Right atrium auricular region (tissue), 2 donors: ENCODE measurements at regions not wholly inside any gene's neighbourhood (a gene's known extent, or its start where the extent isn't known, plus 50 kb on each side); places are given as distances from the start of the nearest gene placed in this dataset.

Experiments
- DNase-seq: peaks from one replicate; pipeline ENCODE4 v3.0.0-alpha.2; 2019; ENCODE audit warnings: low spot score
- H3K27ac ChIP-seq, 2 donors: fragments of 200-600 bp; sonication (generic); 1 replicate in 1 of 2; 2 replicates in 1 of 2; pipeline ENCODE4 v1.5.1; 2016 to 2019
- H3K27me3 ChIP-seq, 2 donors: fragments of 200-600 bp; sonication (generic); one replicate each; pipeline versions ENCODE4 v1.5.1 to v1.6.0; 2017 to 2019
- H3K36me3 ChIP-seq: fragments of 200-600 bp; sonication (generic); one replicate; pipeline ENCODE4 v1.5.1; 2016
- H3K4me1 ChIP-seq, 2 donors: fragments of 200-600 bp; sonication (generic); one replicate each; pipeline versions ENCODE4 v1.5.1 to v1.6.0; 2017 to 2019
- H3K4me3 ChIP-seq, 2 donors: fragments of 200-600 bp; sonication (generic); 1 replicate in 1 of 2; 2 replicates in 1 of 2; pipeline ENCODE4 v1.5.1; 2017 to 2019; ENCODE audit warnings: mild to moderate bottlenecking in 1 of 2, moderate library complexity in 1 of 2
- H3K9me3 ChIP-seq, 2 donors: fragments of 200-600 bp; sonication (generic); one replicate each; pipeline ENCODE4 v1.5.1; 2019
- TF ChIP-seq, protein P1 (sequence below), 2 donors: fragments of 200-600 bp; sonication (generic); IDR thresholded peaks; one replicate each; pipeline ENCODE4 v1.5.1; 2019; ENCODE audit warnings: antibody characterized with exemption in 2 of 2

GRCh38 chr12:66932126-66932525 lies 253.2 kb upstream of the GRIP1 start:
- H3K36me3 ChIP-seq: no peaks in the 10 kb centered on the region
- no peaks in the 10 kb centered on the region for H3K27me3 ChIP-seq
- H3K4me1 ChIP-seq: no peaks in the 10 kb centered on the region
- no peak for DNase-seq
- no peaks in the 10 kb centered on the region for H3K9me3 ChIP-seq
- no peak overlapping the region for H3K4me3 ChIP-seq
- no peak overlapping the region for H3K27ac ChIP-seq
- TF ChIP-seq, protein P1, sequence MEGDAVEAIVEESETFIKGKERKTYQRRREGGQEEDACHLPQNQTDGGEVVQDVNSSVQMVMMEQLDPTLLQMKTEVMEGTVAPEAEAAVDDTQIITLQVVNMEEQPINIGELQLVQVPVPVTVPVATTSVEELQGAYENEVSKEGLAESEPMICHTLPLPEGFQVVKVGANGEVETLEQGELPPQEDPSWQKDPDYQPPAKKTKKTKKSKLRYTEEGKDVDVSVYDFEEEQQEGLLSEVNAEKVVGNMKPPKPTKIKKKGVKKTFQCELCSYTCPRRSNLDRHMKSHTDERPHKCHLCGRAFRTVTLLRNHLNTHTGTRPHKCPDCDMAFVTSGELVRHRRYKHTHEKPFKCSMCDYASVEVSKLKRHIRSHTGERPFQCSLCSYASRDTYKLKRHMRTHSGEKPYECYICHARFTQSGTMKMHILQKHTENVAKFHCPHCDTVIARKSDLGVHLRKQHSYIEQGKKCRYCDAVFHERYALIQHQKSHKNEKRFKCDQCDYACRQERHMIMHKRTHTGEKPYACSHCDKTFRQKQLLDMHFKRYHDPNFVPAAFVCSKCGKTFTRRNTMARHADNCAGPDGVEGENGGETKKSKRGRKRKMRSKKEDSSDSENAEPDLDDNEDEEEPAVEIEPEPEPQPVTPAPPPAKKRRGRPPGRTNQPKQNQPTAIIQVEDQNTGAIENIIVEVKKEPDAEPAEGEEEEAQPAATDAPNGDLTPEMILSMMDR (IDR thresholded peaks at IDR 0.05): no peak

DNA sequence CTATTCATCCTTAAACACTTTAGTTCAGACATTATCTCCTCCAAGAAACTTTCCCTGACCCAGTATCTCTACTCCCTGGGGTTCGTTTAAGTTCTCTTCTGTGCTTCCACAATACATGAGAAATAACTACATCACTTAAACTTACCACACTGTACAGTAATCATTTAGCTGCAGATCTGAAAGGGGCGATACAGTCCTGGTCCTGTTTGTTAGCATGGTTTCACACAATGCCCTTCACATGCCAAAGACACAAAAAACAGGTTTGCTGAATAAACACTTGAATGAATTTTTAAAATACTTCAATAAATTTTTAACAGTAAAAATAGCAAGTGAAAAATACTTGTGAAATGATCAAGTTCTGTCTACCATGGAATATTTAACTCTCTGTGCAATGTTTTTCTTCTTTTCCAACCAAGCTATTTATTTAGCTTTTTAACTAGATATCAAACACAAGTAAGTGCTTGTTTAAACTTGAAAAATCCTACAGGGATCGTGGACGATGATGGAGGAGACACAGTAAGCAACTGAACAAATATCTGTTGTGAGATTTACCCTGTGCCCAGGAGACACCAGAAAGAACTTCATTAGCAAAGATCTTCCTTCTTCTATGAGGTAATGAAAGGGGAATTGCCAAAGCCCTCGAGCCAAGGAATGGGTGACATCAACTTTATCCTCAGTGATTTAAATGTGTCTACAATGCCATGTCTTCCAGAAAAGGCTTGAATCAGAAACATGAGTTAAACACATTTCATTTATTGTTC lies 255.6 kb upstream of the GRIP1 start:
- H3K36me3 ChIP-seq: no peaks in the 10 kb centered on the region
- TF ChIP-seq, protein P1 (IDR thresholded peaks at IDR 0.05): no peak
- H3K27ac ChIP-seq: no peak overlapping the region
- H3K9me3 ChIP-seq: no peaks in the 10 kb centered on the region
- no peaks in the 10 kb centered on the region for H3K27me3 ChIP-seq
- DNase-seq: no peak
- no peak overlapping the region for H3K4me3 ChIP-seq
- no peaks in the 10 kb centered on the region for H3K4me1 ChIP-seq

DNA sequence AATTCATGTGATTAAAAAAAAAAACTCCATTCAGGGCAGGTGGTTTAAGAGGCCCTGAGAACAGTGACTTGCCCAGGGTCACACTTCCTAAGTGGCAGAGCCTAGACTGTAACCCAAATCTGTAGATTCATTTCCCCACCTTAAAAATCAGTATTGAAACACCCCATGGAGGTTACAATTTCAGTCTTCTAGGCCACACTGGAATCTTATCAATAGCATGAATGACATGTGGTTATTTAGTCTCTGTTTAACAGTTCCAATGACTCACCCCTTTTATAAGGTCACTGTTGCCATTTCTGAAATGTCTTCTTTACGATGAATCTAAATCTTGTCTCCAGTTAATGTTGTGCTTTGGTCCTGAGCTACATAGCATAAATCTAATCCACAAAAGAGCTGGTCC lies 262.3 kb upstream of the GRIP1 start:
- no peaks in the 10 kb centered on the region for H3K36me3 ChIP-seq
- DNase-seq: no peak
- no peak overlapping the region for H3K4me3 ChIP-seq
- H3K27ac ChIP-seq: no peak overlapping the region
- no peaks in the 10 kb centered on the region for H3K27me3 ChIP-seq
- H3K9me3 ChIP-seq: no peaks in the 10 kb centered on the region
- TF ChIP-seq, protein P1 (IDR thresholded peaks at IDR 0.05): no peak
- H3K4me1 ChIP-seq: no peaks in the 10 kb centered on the region

DNA sequence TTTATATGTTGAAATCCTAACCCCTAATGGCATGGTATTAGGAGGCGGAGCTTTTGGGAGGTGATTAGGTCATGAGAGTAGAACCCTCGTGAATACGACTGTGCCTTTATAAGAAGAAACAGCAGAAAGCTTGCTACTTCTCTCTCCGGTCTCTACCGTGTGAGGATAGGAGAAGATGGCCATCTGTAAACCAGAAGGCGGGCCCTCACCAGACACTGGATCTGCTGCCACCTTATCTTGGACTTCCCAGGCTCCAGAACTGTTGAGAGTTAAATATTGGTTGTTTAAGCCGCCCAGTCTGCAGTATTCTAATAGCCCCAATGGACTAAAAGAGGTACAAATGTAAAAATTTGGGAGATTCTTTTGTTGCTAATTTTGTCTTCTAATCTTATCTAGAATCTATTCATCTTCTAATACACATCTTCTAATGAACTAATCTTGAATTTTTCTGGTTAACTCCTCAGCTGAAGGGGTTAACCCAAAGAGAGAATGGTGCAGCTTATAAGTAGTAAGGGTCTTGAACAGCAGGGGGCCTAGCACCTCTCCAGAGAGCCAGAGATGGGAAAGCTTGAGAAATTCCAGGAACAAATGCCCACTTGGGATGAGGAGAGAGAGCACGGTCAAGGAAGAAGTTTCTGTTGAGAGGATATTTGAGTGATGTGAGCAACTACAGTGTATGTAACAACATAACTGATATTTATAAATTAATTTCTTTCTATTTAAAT lies 264.0 kb upstream of the GRIP1 start:
- H3K4me3 ChIP-seq: no peak overlapping the region
- H3K36me3 ChIP-seq: no peaks in the 10 kb centered on the region
- no peak overlapping the region for H3K27ac ChIP-seq
- no peaks in the 10 kb centered on the region for H3K9me3 ChIP-seq
- H3K4me1 ChIP-seq: no peaks in the 10 kb centered on the region
- no peak for DNase-seq
- no peaks in the 10 kb centered on the region for H3K27me3 ChIP-seq
- TF ChIP-seq, protein P1 (IDR thresholded peaks at IDR 0.05): no peak

GRCh38 chr12:66944365-66944764 lies 265.5 kb upstream of the GRIP1 start:
- H3K4me1 ChIP-seq: no peaks in the 10 kb centered on the region
- H3K27ac ChIP-seq: no peak overlapping the region
- H3K36me3 ChIP-seq: no peaks in the 10 kb centered on the region
- no peaks in the 10 kb centered on the region for H3K9me3 ChIP-seq
- no peak overlapping the region for H3K4me3 ChIP-seq
- no peaks in the 10 kb centered on the region for H3K27me3 ChIP-seq
- TF ChIP-seq, protein P1 (IDR thresholded peaks at IDR 0.05): no peak
- DNase-seq: no peak
